Chondrocyte (in vitro differentiated cells): ENCODE measurements at regions not wholly inside any gene's neighbourhood (a gene's known extent, or its start where the extent isn't known, plus 50 kb on each side); places are given as distances from the start of the nearest gene placed in this dataset.

Source experiments
- DNase-seq: peaks from one replicate; pipeline ENCODE4 v3.0.0; 2021; ENCODE audit warnings: mixed read lengths, low spot score
- H3K27ac Mint-ChIP-seq: one replicate; pipeline ENCODE4 v1.8.0; 2021; ENCODE audit warnings: mild to moderate bottlenecking, moderate library complexity, mixed read lengths; ENCODE audit not compliant: unreplicated experiment
- H3K27me3 Mint-ChIP-seq: 2 replicates; pipeline ENCODE4 v1.8.0; 2021; ENCODE audit warnings: low read depth, mixed read lengths
- H3K36me3 Mint-ChIP-seq: 2 replicates; pipeline ENCODE4 v1.8.0; 2021; ENCODE audit warnings: low read depth, mixed read lengths
- H3K4me1 Mint-ChIP-seq: 2 replicates; pipeline ENCODE4 v1.8.0; 2021; ENCODE audit warnings: low read depth, mild to moderate bottlenecking, mixed read lengths
- H3K4me3 Mint-ChIP-seq: one replicate; pipeline ENCODE4 v1.8.0; 2021; ENCODE audit warnings: mild to moderate bottlenecking, moderate library complexity, mixed read lengths; ENCODE audit not compliant: unreplicated experiment
- H3K9me3 Mint-ChIP-seq: 2 replicates; pipeline ENCODE4 v1.8.0; 2021; ENCODE audit warnings: low read depth, mixed read lengths
- CTCF ChIP-seq: fragments of 200-600 bp; sonication (generic); IDR thresholded peaks from 2 replicates; pipeline ENCODE4 v1.5.0; 2021; ENCODE audit warnings: antibody characterized with exemption, mild to moderate bottlenecking, moderate library complexity

- Mint-ChIP-seq H3K4me3 (peak overlapping the region; percentile 13), H3K36me3 (no peaks in the 10 kb centered on the region), H3K27ac (peak overlapping the region; percentile 94), H3K27me3 (no peaks in the 10 kb centered on the region), H3K9me3 (peaks cover 11% of the 10 kb centered on the region), H3K4me1 (peaks cover 45% of the 10 kb centered on the region)
- DNase-seq = no peak
- no peak for TF ChIP-seq CTCF
Observed at GRCh38 chrX:13899607-13900006, 82.7 kb upstream of the GPM6B start.

DNA sequence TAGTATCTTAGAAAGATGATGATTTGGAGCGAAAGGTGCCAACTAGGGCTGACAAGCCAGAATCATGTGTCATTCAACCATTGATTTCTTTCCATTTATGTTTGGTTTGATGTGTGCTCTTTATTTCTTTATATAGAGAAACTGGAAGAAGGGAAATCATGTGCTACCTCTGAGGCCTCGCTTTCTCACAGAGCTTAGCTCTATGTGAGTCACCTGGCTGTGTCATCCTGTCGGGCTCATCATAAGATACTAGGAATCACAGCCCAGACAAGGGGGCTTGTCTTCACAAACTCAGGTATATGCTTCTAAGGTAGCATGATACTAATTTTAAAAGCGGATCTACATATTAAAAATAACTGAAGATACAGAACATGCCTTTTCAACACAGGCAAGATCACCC lies 81.7 kb upstream of the GPM6B start:
- H3K9me3 Mint-ChIP-seq = peaks cover 11% of the 10 kb centered on the region
- DNase-seq = no peak
- no peak overlapping the region for H3K4me3 Mint-ChIP-seq
- H3K27me3 Mint-ChIP-seq = no peaks in the 10 kb centered on the region
- no peak for TF ChIP-seq CTCF
- peak overlapping the region; percentile 94 for H3K27ac Mint-ChIP-seq
- H3K36me3 Mint-ChIP-seq = no peaks in the 10 kb centered on the region
- H3K4me1 Mint-ChIP-seq = peaks cover 45% of the 10 kb centered on the region

- no peak for DNase-seq
- Mint-ChIP-seq H3K36me3 (no peaks in the 10 kb centered on the region), H3K27ac (no peak overlapping the region), H3K4me3 (no peak overlapping the region), H3K27me3 (no peaks in the 10 kb centered on the region), H3K9me3 (peaks cover 11% of the 10 kb centered on the region), H3K4me1 (peaks cover 45% of the 10 kb centered on the region)
- peak; percentile 74 for TF ChIP-seq CTCF
Observed at GRCh38 chrX:13898083-13898482, 81.2 kb upstream of the GPM6B start.

GRCh38 chrX:13897566-13897965 lies 80.7 kb upstream of the GPM6B start:
- no peaks in the 10 kb centered on the region for H3K27me3 Mint-ChIP-seq
- DNase-seq = no peak
- peaks cover 45% of the 10 kb centered on the region for H3K4me1 Mint-ChIP-seq
- H3K36me3 Mint-ChIP-seq = no peaks in the 10 kb centered on the region
- H3K27ac Mint-ChIP-seq = peak overlapping the region; percentile 42
- no peak overlapping the region for H3K4me3 Mint-ChIP-seq
- TF ChIP-seq CTCF = no peak
- H3K9me3 Mint-ChIP-seq = peaks cover 11% of the 10 kb centered on the region

GRCh38 chrX:13894888-13895565 lies 78.1 kb upstream of the GPM6B start:
- no peak for DNase-seq
- Mint-ChIP-seq H3K4me3 (no peak overlapping the region), H3K27me3 (no peaks in the 10 kb centered on the region), H3K4me1 (peaks cover 43% of the 10 kb centered on the region), H3K36me3 (no peaks in the 10 kb centered on the region), H3K9me3 (peaks cover 8% of the 10 kb centered on the region), H3K27ac (no peak overlapping the region)
- TF ChIP-seq CTCF = no peak
